HG03135 (cell line): ENCODE measurements at regions not wholly inside any gene's neighbourhood (a gene's known extent, or its start where the extent isn't known, plus 50 kb on each side); places are given as distances from the start of the nearest gene placed in this dataset.

Experiments
- ATAC-seq: cut with Tn5 transposase; IDR thresholded peaks from one replicate; pipeline ENCODE4 v1.9.1; 2021; ENCODE audit warnings: mild to moderate bottlenecking, moderate library complexity; ENCODE audit not compliant: unreplicated experiment

DNA sequence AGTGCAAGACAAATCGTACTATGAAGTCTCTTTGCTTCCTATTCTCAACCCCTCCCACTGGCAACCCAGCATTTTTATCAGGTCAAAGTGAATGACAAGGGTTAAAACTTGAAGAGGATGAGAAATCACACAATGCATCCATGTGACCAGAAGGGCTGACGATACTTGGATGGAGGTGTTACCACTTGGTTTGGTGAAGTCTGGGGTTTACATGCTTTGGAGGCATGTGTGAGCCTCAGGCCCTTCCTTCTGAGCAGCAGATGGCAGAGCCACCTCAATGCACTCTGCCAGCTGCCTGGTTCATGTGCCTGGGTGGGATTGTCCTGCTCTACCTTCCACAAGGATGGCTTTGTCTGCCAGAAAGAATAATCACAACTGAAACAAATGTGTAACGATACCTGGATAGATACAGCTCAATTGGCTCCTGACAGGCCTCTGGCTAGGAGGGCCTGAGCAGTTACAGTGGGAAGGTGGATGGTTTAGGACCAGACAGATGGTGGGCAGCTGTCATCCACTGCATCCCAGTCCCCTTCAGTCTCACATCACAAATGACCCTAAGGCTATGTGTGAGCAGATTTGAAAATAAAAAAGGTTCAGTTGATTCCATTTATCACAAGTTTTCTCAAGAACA, 51.5 kb upstream of the CNIH3 start:
- ATAC-seq: no peak

DNA sequence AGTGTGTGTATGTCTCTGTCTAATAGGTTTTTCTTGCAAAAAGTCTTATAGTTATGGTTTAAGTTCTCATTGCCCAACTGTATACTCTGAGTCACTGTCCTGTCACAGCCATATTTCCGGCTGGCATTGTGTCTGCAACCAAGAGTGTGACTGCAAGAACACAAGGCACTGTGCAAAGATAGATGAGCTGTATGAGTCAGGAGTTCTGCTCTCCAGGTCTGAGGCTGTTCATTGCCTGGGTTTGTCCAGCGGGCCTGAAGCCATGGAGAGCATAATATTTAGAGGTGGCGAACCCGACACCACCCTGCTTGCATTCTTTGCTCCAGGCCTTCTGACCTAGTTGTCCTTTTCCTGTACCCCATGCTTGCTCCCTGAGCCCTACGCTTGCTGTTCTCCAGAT, 50.9 kb upstream of the CNIH3 start:
- no peak for ATAC-seq

DNA sequence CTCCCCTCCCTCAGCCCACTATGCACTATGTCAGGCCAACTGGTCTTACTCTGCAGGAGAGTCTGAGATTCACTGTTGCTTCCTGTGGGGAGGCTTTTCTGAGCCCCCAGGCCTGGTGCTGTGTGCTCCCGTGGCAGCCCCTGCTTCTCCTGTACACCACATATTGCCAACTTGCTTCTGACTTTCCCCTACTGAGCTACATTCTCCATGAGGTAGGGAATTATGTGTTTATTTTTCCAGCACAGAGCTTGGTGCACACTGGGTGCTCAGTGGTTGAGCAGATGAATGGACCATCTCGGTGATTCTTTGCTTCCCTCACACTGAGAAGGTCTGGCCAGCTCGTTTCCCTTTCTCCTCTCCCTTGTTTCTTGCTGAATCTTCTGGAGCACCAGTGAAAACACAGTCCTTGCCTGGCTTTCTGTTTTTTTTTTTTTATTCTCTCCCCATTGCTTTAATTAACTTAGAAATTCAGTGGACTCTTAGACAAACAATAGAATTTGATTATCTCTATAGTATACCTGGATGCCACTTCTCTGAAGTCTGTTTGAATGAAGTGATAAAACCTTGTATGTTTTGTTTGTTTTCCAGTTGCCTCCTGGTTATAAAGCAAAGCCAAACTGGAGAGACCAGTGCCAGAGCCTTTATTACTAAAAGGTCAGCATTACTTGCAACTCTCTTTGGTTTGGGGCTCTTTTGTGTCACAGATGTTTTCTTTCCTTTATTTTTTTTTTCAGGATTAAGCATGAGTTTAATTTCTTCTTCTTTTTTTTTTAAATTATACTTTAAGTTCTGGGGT, 50.3 kb upstream of the CNIH3 start:
- ATAC-seq: no peak
